Upper lobe of left lung (tissue), 4 donors: ENCODE measurements at regions not wholly inside any gene's neighbourhood (a gene's known extent, or its start where the extent isn't known, plus 50 kb on each side); places are given as distances from the start of the nearest gene placed in this dataset.

ENCODE experiments used
- CTCF ChIP-seq, 6 experiments: fragments of 450-650 bp in 4 of 6; fragments of 200-600 bp in 2 of 6; sonication (generic) in 2 of 6; IDR thresholded peaks; one replicate each; pipeline ENCODE4 v1.5.1; 2016 to 2019; ENCODE audit warnings: antibody characterized with exemption in 6 of 6
- EP300 ChIP-seq, 4 donors: sonication (generic); formaldehyde crosslinking; IDR thresholded peaks; one replicate each; pipeline ENCODE4 v1.5.1; 2017; ENCODE audit warnings: antibody characterized with exemption in 4 of 4, control low read depth in 2 of 4
- POLR2A ChIP-seq, 4 donors: fragments of 450-650 bp; IDR thresholded peaks; one replicate each; pipeline ENCODE4 v1.5.1; 2016 to 2017; ENCODE audit warnings: antibody characterized with exemption in 4 of 4, mild to moderate bottlenecking in 2 of 4
- POLR2AphosphoS5 ChIP-seq, 2 donors: sonication (generic); formaldehyde crosslinking; IDR thresholded peaks; one replicate each; pipeline ENCODE4 v1.5.1; 2017; ENCODE audit warnings: antibody characterized with exemption in 2 of 2

- TF ChIP-seq CTCF (IDR thresholded peaks at IDR 0.05), result no peak
- TF ChIP-seq POLR2A (IDR thresholded peaks at IDR 0.05), result no peak
- TF ChIP-seq EP300 (IDR thresholded peaks at IDR 0.05), result no peak
- no peak for TF ChIP-seq POLR2AphosphoS5 (IDR thresholded peaks at IDR 0.05)
Measured at GRCh38 chr18:60020107-60020925, 120.5 kb downstream of the PMAIP1 start.
